H1 (cell line): ENCODE measurements at regions not wholly inside any gene's neighbourhood (a gene's known extent, or its start where the extent isn't known, plus 50 kb on each side); places are given as distances from the start of the nearest gene placed in this dataset.
A peak's percentile ranks its signal among the peaks of the same experiment; 100 is the strongest.

Experiments used
- CTCF ChIA-PET: fragments of 300-600 bp; sonication (Branson Sonifier 250); formaldehyde crosslinking; loops from one replicate; lab custom pipeline; 2021; ENCODE audit not compliant: partially characterized antibody; lab: Charles Lee
- POLR2A ChIA-PET: fragments of 300-600 bp; sonication (Branson Sonifier 250); formaldehyde crosslinking; loops from one replicate; lab custom pipeline; 2021; ENCODE audit warnings: inconsistent platforms; ENCODE audit not compliant: partially characterized antibody; lab: Charles Lee
- DNase-seq, 2 experiments: peaks; one replicate each; pipeline versions ENCODE4 v3.0.0 to v3.0.0-alpha.2; 2010 to 2022; ENCODE audit warnings: low spot score in 2 of 2, low read depth in 1 of 2, mixed read lengths in 1 of 2
- FAIRE-seq: peaks from 2 replicates; lab custom pipeline; 2011; peaks lifted over from hg19 to GRCh38; lab: Jason Lieb, UNC
- H2AFZ ChIP-seq: 2 replicates; pipeline ENCODE4 v1.8.1; 2012; ENCODE audit warnings: low read length, inconsistent platforms
- H2AK5ac ChIP-seq: 2 replicates; pipeline ENCODE4 v1.6.1; 2013; ENCODE audit warnings: low read depth, low read length
- H2BK120ac ChIP-seq: replicated peaks from 2 replicates; pipeline ENCODE3; 2013; ENCODE audit warnings: low read depth, low read length, inconsistent platforms
- H2BK12ac ChIP-seq: 2 replicates; pipeline ENCODE4 v1.6.1; 2013; ENCODE audit warnings: low read depth, low read length
- H2BK15ac ChIP-seq: 2 replicates; pipeline ENCODE4 v1.6.1; 2013; ENCODE audit warnings: low read length
- H2BK20ac ChIP-seq: 2 replicates; pipeline ENCODE4 v1.6.1; 2013; ENCODE audit warnings: low read length
- H2BK5ac ChIP-seq: 2 replicates; pipeline ENCODE4 v1.6.1; 2013; ENCODE audit warnings: low read depth, low read length
- H3K14ac ChIP-seq: 2 replicates; pipeline ENCODE4 v1.6.1; 2013; ENCODE audit warnings: inconsistent platforms; ENCODE audit not compliant: insufficient read length
- H3K18ac ChIP-seq: 2 replicates; pipeline ENCODE4 v1.6.1; 2013; ENCODE audit warnings: low read length; ENCODE audit errors: extremely low read depth
- H3K23ac ChIP-seq: 2 replicates; pipeline ENCODE4 v1.6.1; 2013; ENCODE audit warnings: inconsistent platforms; ENCODE audit not compliant: insufficient read length
- H3K23me2 ChIP-seq: 2 replicates; pipeline ENCODE4 v1.6.1; 2013; ENCODE audit warnings: low read depth, low read length
- H3K27ac ChIP-seq: 2 replicates; pipeline ENCODE4 v1.6.1; 2011; ENCODE audit warnings: low read depth, low read length, inconsistent platforms
- H3K27me3 ChIP-seq, 4 experiments: replicated peaks in 1 of 4; 1 replicate in 1 of 4; 2 replicates in 3 of 4; pipeline versions ENCODE4 v1.6.1 to v1.8.1; 2011 to 2013; ENCODE audit warnings: low read length in 3 of 4, mild to moderate bottlenecking in 3 of 4, inconsistent platforms in 2 of 4, mixed read lengths in 2 of 4, moderate library complexity in 1 of 4; ENCODE audit not compliant: control insufficient read depth in 3 of 4, insufficient read depth in 3 of 4; ENCODE audit errors: extremely low read depth in 1 of 4
- H3K36me3 ChIP-seq, 4 experiments: 2 replicates each; pipeline versions ENCODE4 v1.6.1 to v1.8.1; 2011 to 2013; ENCODE audit warnings: mild to moderate bottlenecking in 4 of 4, low read length in 3 of 4, moderate library complexity in 2 of 4, control low read depth in 1 of 4, inconsistent platforms in 1 of 4; ENCODE audit not compliant: insufficient read depth in 4 of 4, control insufficient read depth in 2 of 4
- H3K4ac ChIP-seq: replicated peaks from 2 replicates; pipeline ENCODE3; 2013; ENCODE audit warnings: low read length, low read depth, mixed read lengths, inconsistent platforms; ENCODE audit not compliant: insufficient read length
- H3K4me1 ChIP-seq, 4 experiments: replicated peaks in 1 of 4; 1 replicate in 1 of 4; 2 replicates in 3 of 4; pipeline versions ENCODE4 v1.6.1 to v1.8.1; 2011 to 2013; ENCODE audit warnings: low read length in 3 of 4, inconsistent platforms in 2 of 4, mixed read lengths in 1 of 4; ENCODE audit not compliant: insufficient read depth in 4 of 4, control insufficient read depth in 3 of 4
- H3K4me2 ChIP-seq, 2 experiments: 2 replicates each; pipeline versions ENCODE4 v1.6.1 to v1.8.1; 2011 to 2013; ENCODE audit warnings: low read depth in 2 of 2, low read length in 2 of 2, control low read depth in 1 of 2, inconsistent platforms in 1 of 2, mild to moderate bottlenecking in 1 of 2; ENCODE audit not compliant: insufficient read depth in 1 of 2
- H3K4me3 ChIP-seq, 4 experiments: fragments of 200-600, 300-600 bp in 1 of 4; sonication (generic), shearing (Covaris generic), sonication (Bioruptor Twin) in 1 of 4; 2 replicates each; pipeline versions ENCODE4 v1.5.1 to v1.8.1; 2011 to 2016; ENCODE audit warnings: low read length in 4 of 4, low read depth in 3 of 4, control low read depth in 2 of 4, inconsistent platforms in 2 of 4, mild to moderate bottlenecking in 2 of 4, mixed read lengths in 1 of 4, moderate library complexity in 1 of 4; ENCODE audit not compliant: insufficient read depth in 2 of 4; ENCODE audit errors: extremely low read depth in 1 of 4
- H3K56ac ChIP-seq: replicated peaks from 2 replicates; pipeline ENCODE3; 2013; ENCODE audit warnings: low read depth, mild to moderate bottlenecking, mixed read lengths, low read length, inconsistent platforms; ENCODE audit not compliant: insufficient read length
- H3K79me1 ChIP-seq: 2 replicates; pipeline ENCODE4 v1.6.1; 2013; ENCODE audit warnings: low read depth, low read length, control low read depth
- H3K79me2 ChIP-seq, 2 experiments: 2 replicates each; pipeline versions ENCODE4 v1.6.1 to v1.8.1; 2012 to 2013; ENCODE audit warnings: low read length in 2 of 2, mild to moderate bottlenecking in 2 of 2, inconsistent platforms in 1 of 2; ENCODE audit not compliant: insufficient read depth in 2 of 2, control insufficient read depth in 1 of 2
- H3K9ac ChIP-seq, 4 experiments: replicated peaks in 1 of 4; 1 replicate in 1 of 4; 2 replicates in 3 of 4; pipeline versions ENCODE4 v1.6.1 to v1.8.1; 2011 to 2013; ENCODE audit warnings: low read depth in 3 of 4, low read length in 3 of 4, control low read depth in 2 of 4, mild to moderate bottlenecking in 2 of 4, moderate library complexity in 2 of 4, inconsistent platforms in 1 of 4; ENCODE audit errors: extremely low read depth in 1 of 4
- H3K9me3 ChIP-seq, 2 experiments: 2 replicates each; pipeline versions ENCODE4 v1.6.1 to v1.8.1; 2012 to 2013; ENCODE audit warnings: mild to moderate bottlenecking in 2 of 2, moderate library complexity in 2 of 2, control low read depth in 1 of 2, inconsistent platforms in 1 of 2, low read depth in 1 of 2, low read length in 1 of 2, mixed read lengths in 1 of 2; ENCODE audit not compliant: insufficient read depth in 2 of 2
- H4K20me1 ChIP-seq, 2 experiments: replicated peaks in 1 of 2; 2 replicates each; pipeline versions ENCODE3 to v1.8.1; 2011 to 2013; ENCODE audit warnings: inconsistent platforms in 2 of 2, low read length in 2 of 2, mild to moderate bottlenecking in 1 of 2; ENCODE audit not compliant: insufficient read depth in 2 of 2, control insufficient read depth in 1 of 2
- H4K5ac ChIP-seq: 2 replicates; pipeline ENCODE4 v1.6.1; 2013; ENCODE audit warnings: low read length, low read depth, mixed read lengths, inconsistent platforms; ENCODE audit not compliant: insufficient read length
- H4K8ac ChIP-seq: 2 replicates; pipeline ENCODE4 v1.8.0; 2013; ENCODE audit warnings: mild to moderate bottlenecking, moderate library complexity, low read length, inconsistent platforms; ENCODE audit not compliant: insufficient read depth; ENCODE audit errors: extremely low read depth
- H4K91ac ChIP-seq: replicated peaks from 2 replicates; pipeline ENCODE3; 2013; ENCODE audit warnings: low read length, mixed read lengths, inconsistent platforms; ENCODE audit not compliant: insufficient read length
- BACH1 ChIP-seq: IDR thresholded peaks from 2 replicates; pipeline ENCODE4 v1.6.1; 2012; ENCODE audit warnings: low read length, improper control_type of control experiment
- BRCA1 ChIP-seq: IDR thresholded peaks from 2 replicates; pipeline ENCODE4 v1.6.1; 2012; ENCODE audit warnings: low read depth, low read length, improper control_type of control experiment
- CBX5 ChIP-seq: fragments of 300-800, 300-1000 bp; sonication (generic); IDR thresholded peaks from 2 replicates; pipeline ENCODE4 v1.7.1; 2016; ENCODE audit warnings: antibody characterized with exemption, low read length, low read depth
- CHD1 ChIP-seq: IDR thresholded peaks from 2 replicates; pipeline ENCODE4 v1.6.1; 2012; ENCODE audit warnings: low read depth, low read length, improper control_type of control experiment
- GTF2F1 ChIP-seq: IDR thresholded peaks from 2 replicates; pipeline ENCODE4 v1.6.1; 2012; ENCODE audit warnings: low read depth, low read length, improper control_type of control experiment, borderline replicate concordance
- KDM1A ChIP-seq: fragments of 200-600, 300-600 bp; sonication (generic); IDR thresholded peaks from 2 replicates; pipeline ENCODE4 v1.7.1; 2016; ENCODE audit warnings: mild to moderate bottlenecking, low read length, borderline replicate concordance
- KDM5A ChIP-seq: fragments of 200-600 bp; IDR thresholded peaks from 2 replicates; pipeline ENCODE4 v1.7.1; 2012; ENCODE audit warnings: mild to moderate bottlenecking, low read length, inconsistent platforms, mixed read lengths
- NANOG ChIP-seq: IDR thresholded peaks from 2 replicates; pipeline ENCODE4 v1.6.1; 2011; ENCODE audit warnings: low read length, low read depth, mild to moderate bottlenecking, inconsistent platforms; ENCODE audit not compliant: insufficient read depth, poor library complexity, severe bottlenecking
- NRF1 ChIP-seq: IDR thresholded peaks from 2 replicates; pipeline ENCODE4 v1.6.1; 2011; ENCODE audit warnings: mild to moderate bottlenecking, low read depth, low read length, improper control_type of control experiment
- POU5F1 ChIP-seq: IDR thresholded peaks from 2 replicates; pipeline ENCODE4 v1.6.1; 2011; ENCODE audit warnings: low read depth, mild to moderate bottlenecking, low read length, moderate library complexity
- RAD21 ChIP-seq, 2 experiments: IDR thresholded peaks in 1 of 2; conservative IDR thresholded peaks in 1 of 2; 2 replicates each; pipeline ENCODE4 v1.6.1; 2011; ENCODE audit warnings: low read depth in 2 of 2, low read length in 2 of 2, improper control_type of control experiment in 1 of 2, inconsistent platforms in 1 of 2, mild to moderate bottlenecking in 1 of 2, moderate library complexity in 1 of 2
- SP4 ChIP-seq: IDR thresholded peaks from 2 replicates; pipeline ENCODE4 v1.6.1; 2012; ENCODE audit warnings: low read length, inconsistent platforms
- SRF ChIP-seq: IDR thresholded peaks from 2 replicates; pipeline ENCODE4 v1.6.1; 2011; ENCODE audit warnings: mild to moderate bottlenecking, low read depth, low read length, moderate library complexity
- USF2 ChIP-seq: IDR thresholded peaks from 2 replicates; pipeline ENCODE4 v1.6.1; 2011; ENCODE audit warnings: low read length, improper control_type of control experiment
- WGBS, 2 experiments: shearing (Covaris generic) in 1 of 2; methylation state at CpG; one replicate each; pipeline versions ENCODE4 v1.1.6 to v1.1.7; 2013 to 2015; ENCODE audit warnings: low lambda C conversion rate in 2 of 2, mixed read lengths in 2 of 2, inconsistent platforms in 1 of 2, low coverage in 1 of 2, missing lambda C conversion rate in 1 of 2; ENCODE audit not compliant: insufficient replicate concordance in 2 of 2, insufficient coverage in 1 of 2, insufficient read length in 1 of 2; ENCODE audit errors: extremely low coverage in 1 of 2, missing lambda C conversion rate in 1 of 2; 5-methylcytosine and 5-hydroxymethylcytosine counted together

GRCh38 chr5:34511915-34512314 lies 144.2 kb upstream of the RAI14 start:
- 76% methylated on average over 2 of the region's 2 CpGs; no CpG with 5 or more reads in 1 of the 2 experiments for WGBS, 2 experiments
- CTCF ChIA-PET, result interaction anchor here (1.3 to 3.4 kb wide), 5 partner anchors 11 to 391 kb away, joined by 3 to 14 read pairs (median 7); no protein-coding TSS in a partner anchor
- no peak for DNase-seq
- TF ChIP-seq NANOG (no peak), KDM5A (no peak), POU5F1 (no peak), GTF2F1 (no peak), KDM1A (no peak), CBX5 (no peak), CHD1 (no peak), BACH1 (no peak), RAD21 (IDR thresholded peaks at IDR 0.05 in 1 of 2, conservative IDR thresholded peaks at IDR 0.05 in 1 of 2; ENCODE audit: low read depth in 2 of 2, low read length in 2 of 2) (no peak), SP4 (no peak), BRCA1 (no peak), NRF1 (no peak), USF2 (no peak), SRF (no peak)

More at GRCh38 chr5:34511915-34512314, 144.2 kb upstream of the RAI14 start:
- no peak overlapping the region for H4K91ac ChIP-seq
- H3K4me2 ChIP-seq, result no peak overlapping the region
- peaks cover 0 to 2% (median 0%) of the 10 kb centered on the region in 4 experiments; a peak in 2 of 7 replicates for H3K4me1 ChIP-seq
- H2BK120ac ChIP-seq, result no peak overlapping the region
- no peaks in the 10 kb centered on the region for H4K20me1 ChIP-seq
- no peak overlapping the region for H2BK20ac ChIP-seq
- no peak for FAIRE-seq
- no peak overlapping the region for H3K56ac ChIP-seq
- H3K9me3 ChIP-seq, result no peaks in the 10 kb centered on the region
- H2BK12ac ChIP-seq, result 0 out of 2 replicates have a peak overlapping the region, but pooled peaks have one; percentile 1
- H2AFZ ChIP-seq, result peak overlapping the region; percentile 28
- H3K14ac ChIP-seq, result no peak overlapping the region
- POLR2A ChIA-PET, result interaction anchor here (0.6 to 1.8 kb wide), 3 partner anchors 8 to 391 kb away, joined by 3 to 4 read pairs (median 3); no protein-coding TSS in a partner anchor
- no peak overlapping the region for H3K4me3 ChIP-seq
- no peak overlapping the region; a peak in 2 of 7 replicates for H3K9ac ChIP-seq
- no peak overlapping the region for H4K5ac ChIP-seq
- no peaks in the 10 kb centered on the region for H3K79me2 ChIP-seq
- no peaks in the 10 kb centered on the region for H3K23me2 ChIP-seq
- H2BK5ac ChIP-seq, result no peak overlapping the region
- H2BK15ac ChIP-seq, result no peak overlapping the region
- H2AK5ac ChIP-seq, result no peak overlapping the region
- H4K8ac ChIP-seq, result no peak overlapping the region
- no peak overlapping the region for H3K4ac ChIP-seq
- H3K79me1 ChIP-seq, result no peaks in the 10 kb centered on the region
- no peaks in the 10 kb centered on the region for H3K36me3 ChIP-seq
- no peaks in the 10 kb centered on the region for H3K27me3 ChIP-seq
- H3K18ac ChIP-seq, result peak overlapping the region; percentile 56; the same call in 1 of the 2 replicates
- H3K27ac ChIP-seq, result no peak overlapping the region
- no peak overlapping the region for H3K23ac ChIP-seq
